HG02840 (cell line): ENCODE measurements at regions not wholly inside any gene's neighbourhood (a gene's known extent, or its start where the extent isn't known, plus 50 kb on each side); places are given as distances from the start of the nearest gene placed in this dataset.

Experiments used
- ATAC-seq: cut with Tn5 transposase; IDR thresholded peaks from one replicate; pipeline ENCODE4 v1.9.1; 2021; ENCODE audit warnings: mild to moderate bottlenecking, moderate library complexity, moderate number of reproducible peaks; ENCODE audit not compliant: unreplicated experiment, low FRiP score

GRCh38 chr5:86968301-86968753 is 299.4 kb upstream of the RASA1 start:
- no peak for ATAC-seq

GRCh38 chr5:86970361-86970760 is 297.3 kb upstream of the RASA1 start:
- ATAC-seq, result no peak

GRCh38 chr5:86971034-86971571 is 296.6 kb upstream of the RASA1 start:
- ATAC-seq, result no peak

GRCh38 chr5:86974955-86975354 is 292.7 kb upstream of the RASA1 start:
- ATAC-seq, result no peak

GRCh38 chr5:86977190-86977589 is 290.5 kb upstream of the RASA1 start:
- ATAC-seq, result no peak

- ATAC-seq, result no peak
Measured at GRCh38 chr5:86977808-86978207, 289.9 kb upstream of the RASA1 start.

GRCh38 chr5:86979811-86980411 is 287.8 kb upstream of the RASA1 start:
- no peak for ATAC-seq

GRCh38 chr5:86981898-86982297 is 285.8 kb upstream of the RASA1 start:
- no peak for ATAC-seq

- no peak for ATAC-seq
Measured at GRCh38 chr5:86983208-86983607, 284.5 kb upstream of the RASA1 start.

GRCh38 chr5:86986837-86987236 is 280.8 kb upstream of the RASA1 start:
- ATAC-seq, result no peak

- ATAC-seq, result no peak
Measured at GRCh38 chr5:86997516-86997915, 270.2 kb upstream of the RASA1 start.

- ATAC-seq, result no peak
Measured at GRCh38 chr5:86999951-87000350, 267.7 kb upstream of the RASA1 start.

- ATAC-seq, result no peak
Measured at GRCh38 chr5:87002485-87002884, 265.2 kb upstream of the RASA1 start.

- no peak for ATAC-seq
Measured at GRCh38 chr5:87004101-87004500, 263.6 kb upstream of the RASA1 start.

GRCh38 chr5:87007737-87008136 is 259.9 kb upstream of the RASA1 start:
- ATAC-seq, result no peak

GRCh38 chr5:87008751-87009560 is 258.7 kb upstream of the RASA1 start:
- no peak for ATAC-seq

- ATAC-seq, result no peak
Measured at GRCh38 chr5:87010736-87011135, 256.9 kb upstream of the RASA1 start.

GRCh38 chr5:87015901-87016300 is 251.8 kb upstream of the RASA1 start:
- no peak for ATAC-seq

- ATAC-seq, result no peak
Measured at GRCh38 chr5:87020099-87020934, 247.4 kb upstream of the RASA1 start.

- ATAC-seq, result no peak
Measured at GRCh38 chr5:87022415-87022814, 245.3 kb upstream of the RASA1 start.

GRCh38 chr5:87027570-87027969 is 240.1 kb upstream of the RASA1 start:
- no peak for ATAC-seq
